ENCODE measurements at regions not wholly inside any gene's neighbourhood (a gene's known extent, or its start where the extent isn't known, plus 50 kb on each side); places are given as distances from the start of the nearest gene placed in this dataset.

GRCh38 chr6:168964138-168964835 lies 289.4 kb downstream of the THBS2 start:
- H3K9ac ChIP-seq (ENCODE audit: low read length): no peak overlapping the region
- H3K36me3 ChIP-seq (ENCODE audit: control insufficient read depth, insufficient read depth, low read length): no peaks in the 10 kb centered on the region
- no peak overlapping the region for H3K18ac ChIP-seq (ENCODE audit: low read length)
- no peak overlapping the region for H2AK5ac ChIP-seq (ENCODE audit: low read length)
- no peak overlapping the region for H3K27ac ChIP-seq (ENCODE audit: low read depth, low read length)
- H4K5ac ChIP-seq (ENCODE audit: low read length): no peak overlapping the region
- H3K27me3 ChIP-seq (ENCODE audit: insufficient read depth, low read length, poor library complexity): no peaks in the 10 kb centered on the region
- WGBS (ENCODE audit: extremely low coverage, insufficient coverage, low lambda C conversion rate): no CpG with 5 or more reads among the region's 14 CpGs
- H3K23ac ChIP-seq (ENCODE audit: low read length): no peak overlapping the region
- no peak overlapping the region for H4K8ac ChIP-seq (ENCODE audit: low read depth, low read length)
- H3K4me2 ChIP-seq (ENCODE audit: low read length): no peak overlapping the region
- H3K4me3 ChIP-seq (ENCODE audit: low read length): no peak overlapping the region
- H3K79me2 ChIP-seq (ENCODE audit: control insufficient read depth, insufficient read depth, low read length): no peaks in the 10 kb centered on the region
- H3K4me1 ChIP-seq (ENCODE audit: control insufficient read depth, low read depth, low read length): no peaks in the 10 kb centered on the region
- no peak overlapping the region for H2BK15ac ChIP-seq (replicated peaks; ENCODE audit: low read depth)
- H2BK5ac ChIP-seq (ENCODE audit: low read length): no peak overlapping the region
- no peaks in the 10 kb centered on the region for H3K79me1 ChIP-seq (ENCODE audit: low read length)
- no peak overlapping the region for H2BK120ac ChIP-seq (ENCODE audit: low read depth, low read length)
- no peak overlapping the region for H3K56ac ChIP-seq (ENCODE audit: low read length)
- no peak overlapping the region for H3K4ac ChIP-seq (ENCODE audit: low read depth, low read length)
- no peak for DNase-seq

DNA sequence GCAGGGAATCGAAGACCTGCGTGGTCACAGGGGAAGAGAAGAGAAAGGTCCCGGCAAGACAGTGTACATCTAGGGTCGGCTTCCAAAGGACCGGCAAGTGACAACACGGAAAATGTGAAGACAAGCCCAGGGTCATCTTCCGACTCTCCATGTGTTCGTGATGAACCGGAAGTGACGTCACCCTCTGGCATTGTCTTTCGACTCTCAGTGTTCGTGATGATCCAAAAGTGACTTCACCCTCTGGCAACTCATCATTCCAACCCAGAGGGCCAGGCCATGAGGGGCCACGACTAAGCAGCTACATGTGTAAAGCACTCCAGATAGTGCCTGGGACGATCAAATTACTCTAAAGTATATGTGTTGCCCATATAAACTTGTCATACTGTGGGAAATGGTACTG lies 290.8 kb downstream of the THBS2 start:
- no peak overlapping the region for H2BK120ac ChIP-seq (ENCODE audit: low read depth, low read length)
- H3K27ac ChIP-seq (ENCODE audit: low read depth, low read length): no peak overlapping the region
- no peak overlapping the region for H3K9ac ChIP-seq (ENCODE audit: low read length)
- H3K4me3 ChIP-seq (ENCODE audit: low read length): no peak overlapping the region
- H2AK5ac ChIP-seq (ENCODE audit: low read length): no peak overlapping the region
- no peak overlapping the region for H2BK15ac ChIP-seq (replicated peaks; ENCODE audit: low read depth)
- no peak overlapping the region for H4K5ac ChIP-seq (ENCODE audit: low read length)
- H3K56ac ChIP-seq (ENCODE audit: low read length): no peak overlapping the region
- H3K79me2 ChIP-seq (ENCODE audit: control insufficient read depth, insufficient read depth, low read length): no peaks in the 10 kb centered on the region
- H3K4me1 ChIP-seq (ENCODE audit: control insufficient read depth, low read depth, low read length): no peaks in the 10 kb centered on the region
- no peak overlapping the region for H2BK5ac ChIP-seq (ENCODE audit: low read length)
- no peaks in the 10 kb centered on the region for H3K27me3 ChIP-seq (ENCODE audit: insufficient read depth, low read length, poor library complexity)
- H4K8ac ChIP-seq (ENCODE audit: low read depth, low read length): no peak overlapping the region
- H3K4ac ChIP-seq (ENCODE audit: low read depth, low read length): no peak overlapping the region
- H3K18ac ChIP-seq (ENCODE audit: low read length): no peak overlapping the region
- H3K79me1 ChIP-seq (ENCODE audit: low read length): no peaks in the 10 kb centered on the region
- DNase-seq: no peak
- H3K36me3 ChIP-seq (ENCODE audit: control insufficient read depth, insufficient read depth, low read length): no peaks in the 10 kb centered on the region
- no CpG with 5 or more reads among the region's 14 CpGs for WGBS (ENCODE audit: extremely low coverage, insufficient coverage, low lambda C conversion rate)
- H3K23ac ChIP-seq (ENCODE audit: low read length): no peak overlapping the region
- no peak overlapping the region for H3K4me2 ChIP-seq (ENCODE audit: low read length)

GRCh38 chr6:168961264-168961656 lies 292.4 kb downstream of the THBS2 start:
- Histone ChIP-seq H2BK15ac (replicated peaks; ENCODE audit: low read depth) (no peak overlapping the region), H3K18ac (ENCODE audit: low read length) (no peak overlapping the region), H3K4me3 (ENCODE audit: low read length) (no peak overlapping the region), H4K8ac (ENCODE audit: low read depth, low read length) (no peak overlapping the region), H3K36me3 (ENCODE audit: control insufficient read depth, insufficient read depth, low read length) (no peaks in the 10 kb centered on the region), H3K27me3 (ENCODE audit: insufficient read depth, low read length, poor library complexity) (no peaks in the 10 kb centered on the region), H2BK5ac (ENCODE audit: low read length) (no peak overlapping the region), H2BK120ac (ENCODE audit: low read depth, low read length) (no peak overlapping the region), H3K56ac (ENCODE audit: low read length) (no peak overlapping the region), H3K23ac (ENCODE audit: low read length) (no peak overlapping the region), H3K9ac (ENCODE audit: low read length) (no peak overlapping the region), H4K5ac (ENCODE audit: low read length) (no peak overlapping the region), H3K79me1 (ENCODE audit: low read length) (no peaks in the 10 kb centered on the region), H3K27ac (ENCODE audit: low read depth, low read length) (no peak overlapping the region), H3K4me2 (ENCODE audit: low read length) (no peak overlapping the region), H3K79me2 (ENCODE audit: control insufficient read depth, insufficient read depth, low read length) (no peaks in the 10 kb centered on the region), H3K4ac (ENCODE audit: low read depth, low read length) (no peak overlapping the region), H2AK5ac (ENCODE audit: low read length) (no peak overlapping the region), H3K4me1 (ENCODE audit: control insufficient read depth, low read depth, low read length) (no peaks in the 10 kb centered on the region)
- no peak for DNase-seq
- no CpG with 5 or more reads among the region's 13 CpGs for WGBS (ENCODE audit: extremely low coverage, insufficient coverage, low lambda C conversion rate)

GRCh38 chr6:168960551-168961263 lies 292.9 kb downstream of the THBS2 start:
- H3K79me1 ChIP-seq (ENCODE audit: low read length): no peaks in the 10 kb centered on the region
- H2AK5ac ChIP-seq (ENCODE audit: low read length): no peak overlapping the region
- no peak overlapping the region for H3K18ac ChIP-seq (ENCODE audit: low read length)
- H3K79me2 ChIP-seq (ENCODE audit: control insufficient read depth, insufficient read depth, low read length): no peaks in the 10 kb centered on the region
- H4K5ac ChIP-seq (ENCODE audit: low read length): no peak overlapping the region
- WGBS (ENCODE audit: extremely low coverage, insufficient coverage, low lambda C conversion rate): no CpG with 5 or more reads among the region's 11 CpGs
- H3K9ac ChIP-seq (ENCODE audit: low read length): no peak overlapping the region
- no peak overlapping the region for H3K4me2 ChIP-seq (ENCODE audit: low read length)
- no peak overlapping the region for H2BK120ac ChIP-seq (ENCODE audit: low read depth, low read length)
- no peaks in the 10 kb centered on the region for H3K36me3 ChIP-seq (ENCODE audit: control insufficient read depth, insufficient read depth, low read length)
- no peak overlapping the region for H2BK5ac ChIP-seq (ENCODE audit: low read length)
- no peak overlapping the region for H3K27ac ChIP-seq (ENCODE audit: low read depth, low read length)
- H3K4me1 ChIP-seq (ENCODE audit: control insufficient read depth, low read depth, low read length): no peaks in the 10 kb centered on the region
- no peak for DNase-seq
- no peak overlapping the region for H3K56ac ChIP-seq (ENCODE audit: low read length)
- H3K23ac ChIP-seq (ENCODE audit: low read length): no peak overlapping the region
- no peak overlapping the region for H4K8ac ChIP-seq (ENCODE audit: low read depth, low read length)
- no peak overlapping the region for H3K4me3 ChIP-seq (ENCODE audit: low read length)
- H2BK15ac ChIP-seq (replicated peaks; ENCODE audit: low read depth): no peak overlapping the region
- no peak overlapping the region for H3K4ac ChIP-seq (ENCODE audit: low read depth, low read length)
- H3K27me3 ChIP-seq (ENCODE audit: insufficient read depth, low read length, poor library complexity): no peaks in the 10 kb centered on the region

- Histone ChIP-seq H3K4me3 (ENCODE audit: low read length) (no peak overlapping the region), H4K8ac (ENCODE audit: low read depth, low read length) (no peak overlapping the region), H3K56ac (ENCODE audit: low read length) (no peak overlapping the region), H3K79me2 (ENCODE audit: control insufficient read depth, insufficient read depth, low read length) (no peaks in the 10 kb centered on the region), H2BK15ac (replicated peaks; ENCODE audit: low read depth) (no peak overlapping the region), H4K5ac (ENCODE audit: low read length) (no peak overlapping the region), H3K4ac (ENCODE audit: low read depth, low read length) (no peak overlapping the region), H3K36me3 (ENCODE audit: control insufficient read depth, insufficient read depth, low read length) (no peaks in the 10 kb centered on the region), H2AK5ac (ENCODE audit: low read length) (no peak overlapping the region), H3K18ac (ENCODE audit: low read length) (no peak overlapping the region), H3K79me1 (ENCODE audit: low read length) (no peaks in the 10 kb centered on the region), H3K4me1 (ENCODE audit: control insufficient read depth, low read depth, low read length) (no peaks in the 10 kb centered on the region), H3K9ac (ENCODE audit: low read length) (no peak overlapping the region), H3K27ac (ENCODE audit: low read depth, low read length) (no peak overlapping the region), H3K23ac (ENCODE audit: low read length) (no peak overlapping the region), H3K4me2 (ENCODE audit: low read length) (no peak overlapping the region), H3K27me3 (ENCODE audit: insufficient read depth, low read length, poor library complexity) (no peaks in the 10 kb centered on the region), H2BK5ac (ENCODE audit: low read length) (no peak overlapping the region), H2BK120ac (ENCODE audit: low read depth, low read length) (no peak overlapping the region)
- WGBS (ENCODE audit: extremely low coverage, insufficient coverage, low lambda C conversion rate): no CpG with 5 or more reads among the region's 4 CpGs
- DNase-seq: no peak
These were observed 293.9 kb downstream of the THBS2 start for GRCh38 chr6:168959696-168960095.
